CD4-positive, CD25-positive, alpha-beta regulatory T cell (primary cell): ENCODE measurements at regions not wholly inside any gene's neighbourhood (a gene's known extent, or its start where the extent isn't known, plus 50 kb on each side); places are given as distances from the start of the nearest gene placed in this dataset.

ENCODE experiments used
- ATAC-seq, 2 donors: fragments of 150-1000 bp; cut with Tn5 transposase; one replicate each; pipeline ENCODE4 v1.10.0; 2021; ENCODE audit warnings: low read depth in 2 of 2, moderate number of reproducible peaks in 2 of 2, moderate library complexity in 1 of 2
- DNase-seq, 3 donors: peaks; one replicate each; pipeline versions ENCODE4 v3.0.0 to v3.0.0-alpha.2; 2012 to 2022; ENCODE audit warnings: mixed read lengths in 1 of 3
- H3K27ac ChIP-seq: one replicate; pipeline ENCODE4 v1.7.0; 2013; ENCODE audit warnings: mild to moderate bottlenecking, low read length; ENCODE audit not compliant: insufficient read depth, poor library complexity, severe bottlenecking
- H3K27me3 ChIP-seq: one replicate; pipeline ENCODE4 v1.7.0; 2013; ENCODE audit warnings: low read length; ENCODE audit not compliant: control insufficient read depth, insufficient read depth
- H3K36me3 ChIP-seq: one replicate; pipeline ENCODE4 v1.7.0; 2013; ENCODE audit warnings: mild to moderate bottlenecking, low read length, moderate library complexity; ENCODE audit not compliant: control insufficient read depth, insufficient read depth
- H3K4me1 ChIP-seq: 2 replicates; pipeline ENCODE4 v1.7.0; 2013; ENCODE audit warnings: mild to moderate bottlenecking, low read length; ENCODE audit not compliant: insufficient read depth, control insufficient read depth, poor library complexity, severe bottlenecking
- H3K4me3 ChIP-seq: one replicate; pipeline ENCODE4 v1.7.0; 2013; ENCODE audit warnings: low read depth, mild to moderate bottlenecking, low read length, moderate library complexity
- H3K9me3 ChIP-seq, 2 experiments: 1 replicate in 1 of 2; 2 replicates in 1 of 2; pipeline ENCODE4 v1.7.0; 2013; ENCODE audit warnings: low read length in 2 of 2, mild to moderate bottlenecking in 1 of 2, moderate library complexity in 1 of 2; ENCODE audit not compliant: control insufficient read depth in 2 of 2
- H3K27ac Mint-ChIP-seq, 3 donors: one replicate each; pipeline ENCODE4 v1.8.0; 2020 to 2022; ENCODE audit warnings: mild to moderate bottlenecking in 3 of 3, mixed read lengths in 3 of 3, moderate library complexity in 2 of 3
- H3K27me3 Mint-ChIP-seq: one replicate; pipeline ENCODE4 v1.8.0; 2022; ENCODE audit warnings: mild to moderate bottlenecking, mixed read lengths
- H3K36me3 Mint-ChIP-seq: one replicate; pipeline ENCODE4 v1.8.0; 2020; ENCODE audit warnings: mixed read lengths
- H3K4me1 Mint-ChIP-seq, 4 donors: one replicate each; pipeline ENCODE4 v1.8.0; 2020 to 2022; ENCODE audit warnings: mixed read lengths in 4 of 4, mild to moderate bottlenecking in 1 of 4
- H3K4me3 Mint-ChIP-seq, 4 donors: one replicate each; pipeline ENCODE4 v1.8.0; 2020 to 2022; ENCODE audit warnings: mild to moderate bottlenecking in 4 of 4, mixed read lengths in 4 of 4, moderate library complexity in 3 of 4
- H3K9me3 Mint-ChIP-seq, 7 donors: one replicate each; pipeline ENCODE4 v1.8.0; 2020 to 2022; ENCODE audit warnings: mixed read lengths in 7 of 7, mild to moderate bottlenecking in 3 of 7, moderate library complexity in 2 of 7

DNA sequence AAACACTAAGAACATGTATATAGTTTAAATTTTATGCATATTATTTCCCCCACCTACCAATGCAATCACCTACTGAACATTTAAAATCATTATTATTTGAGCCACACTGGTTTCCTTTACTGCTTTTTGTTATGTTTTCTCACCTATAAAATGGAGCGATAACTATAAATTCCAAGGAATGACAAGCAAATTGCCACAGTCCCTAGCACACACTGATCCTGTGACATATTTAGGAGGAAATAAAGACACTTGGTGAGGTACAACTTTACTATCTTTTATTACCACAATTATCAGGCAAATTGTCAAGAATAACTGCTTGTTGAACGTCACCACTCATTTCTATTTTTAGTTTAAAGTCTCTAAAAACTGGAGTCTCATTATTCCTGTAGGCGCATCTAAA, 1693.6 kb downstream of the EFNA5 start:
- no peaks in the 10 kb centered on the region for H3K9me3 ChIP-seq
- DNase-seq (no peak), ATAC-seq (no peak)
- Mint-ChIP-seq H3K9me3 (peaks cover 0 to 10% (median 4%) of the 10 kb centered on the region in 7 donors), H3K4me1 (no peaks in the 10 kb centered on the region), H3K36me3 (no peaks in the 10 kb centered on the region), H3K4me3 (no peak overlapping the region), H3K27ac (no peak overlapping the region), H3K27me3 (no peaks in the 10 kb centered on the region)
- no peaks in the 10 kb centered on the region for H3K36me3 ChIP-seq
- no peaks in the 10 kb centered on the region for H3K27me3 ChIP-seq
- H3K4me1 ChIP-seq: no peaks in the 10 kb centered on the region
- H3K4me3 ChIP-seq: no peak overlapping the region
- no peak overlapping the region for H3K27ac ChIP-seq

DNA sequence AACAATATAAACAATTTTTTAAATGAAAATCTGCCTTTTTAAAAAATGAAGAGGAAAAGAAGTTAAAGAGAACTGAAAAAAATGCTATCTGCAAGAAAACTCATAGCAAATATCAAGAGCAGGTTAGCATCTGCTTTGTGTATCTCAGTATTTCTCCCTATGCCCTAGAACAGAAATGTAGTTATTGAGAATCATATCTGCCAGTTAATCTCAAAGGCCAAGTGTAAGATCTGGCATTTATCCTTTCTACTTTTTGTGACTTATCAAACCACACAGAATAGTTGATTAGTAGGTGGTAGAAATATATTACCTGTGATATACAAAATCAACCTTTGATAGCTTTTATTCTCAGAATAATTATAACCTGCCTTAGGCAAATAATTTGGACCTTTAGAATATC, 1699.8 kb downstream of the EFNA5 start:
- H3K9me3 ChIP-seq: peaks cover 0 to 3% of the 10 kb centered on the region in 2 experiments
- no peaks in the 10 kb centered on the region for H3K4me1 ChIP-seq
- H3K36me3 ChIP-seq: no peaks in the 10 kb centered on the region
- Mint-ChIP-seq H3K9me3 (peaks cover 0 to 23% (median 5%) of the 10 kb centered on the region in 7 donors), H3K27ac (no peak overlapping the region), H3K4me3 (no peak overlapping the region), H3K4me1 (no peaks in the 10 kb centered on the region), H3K27me3 (no peaks in the 10 kb centered on the region), H3K36me3 (no peaks in the 10 kb centered on the region)
- H3K27me3 ChIP-seq: no peaks in the 10 kb centered on the region
- ATAC-seq: no peak
- no peak overlapping the region for H3K27ac ChIP-seq
- no peak for DNase-seq
- H3K4me3 ChIP-seq: no peak overlapping the region

DNA sequence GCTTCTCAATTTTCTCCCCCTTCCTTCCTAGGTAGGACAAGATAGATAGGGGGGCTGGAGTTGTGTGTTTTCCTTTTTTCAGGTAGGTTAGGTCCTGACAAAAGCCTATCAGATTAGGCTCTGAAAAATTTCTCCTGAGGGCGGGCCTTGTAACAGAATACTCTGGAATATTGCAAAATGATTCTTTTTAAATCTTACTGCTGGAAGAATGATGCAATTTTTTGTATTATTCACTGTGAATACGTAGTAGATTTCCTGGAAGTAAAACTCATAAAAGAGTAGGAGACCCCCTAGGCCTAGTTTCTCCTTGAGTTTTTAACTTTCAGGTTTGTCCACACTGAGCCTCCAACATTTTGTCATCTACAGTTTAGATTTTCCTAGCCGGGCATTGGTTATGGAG, 1701.8 kb downstream of the EFNA5 start:
- Histone ChIP-seq H3K27me3 (no peaks in the 10 kb centered on the region), H3K27ac (no peak overlapping the region), H3K9me3 (peaks cover 0 to 3% of the 10 kb centered on the region in 2 experiments), H3K4me1 (no peaks in the 10 kb centered on the region), H3K36me3 (no peaks in the 10 kb centered on the region), H3K4me3 (no peak overlapping the region)
- DNase-seq: no peak
- H3K4me1 Mint-ChIP-seq: no peaks in the 10 kb centered on the region
- no peak overlapping the region for H3K4me3 Mint-ChIP-seq
- no peaks in the 10 kb centered on the region for H3K27me3 Mint-ChIP-seq
- H3K36me3 Mint-ChIP-seq: no peaks in the 10 kb centered on the region
- no peak for ATAC-seq
- peaks cover 0 to 24% (median 5%) of the 10 kb centered on the region in 7 donors for H3K9me3 Mint-ChIP-seq
- H3K27ac Mint-ChIP-seq: no peak overlapping the region

DNA sequence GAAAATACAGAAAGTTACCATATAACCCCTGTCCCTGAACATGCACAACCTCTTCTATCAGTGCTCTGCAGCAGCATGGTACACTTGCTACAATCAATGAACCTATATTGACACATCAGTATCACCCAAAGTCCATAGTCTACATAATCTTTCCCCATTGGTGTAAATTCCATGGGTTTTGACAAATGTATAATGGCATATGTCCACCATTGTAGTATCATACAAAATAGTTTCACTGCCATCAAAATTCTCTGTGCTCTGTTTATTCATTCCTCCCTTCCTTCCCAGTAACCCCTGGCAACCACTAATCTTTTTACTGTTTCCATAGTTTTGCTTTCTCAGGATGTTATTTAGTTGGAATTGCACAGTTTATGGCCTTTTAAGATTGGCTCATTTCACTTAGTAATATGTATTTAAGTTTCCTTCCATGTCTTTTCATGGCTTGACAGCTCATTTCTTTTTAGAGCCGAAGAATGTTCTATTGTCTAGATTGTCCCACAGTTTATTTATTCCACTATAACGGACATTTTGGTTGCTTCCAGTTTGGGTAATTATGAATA, 1707.0 kb downstream of the EFNA5 start:
- H3K9me3 Mint-ChIP-seq: peaks cover 0 to 26% (median 7%) of the 10 kb centered on the region in 7 donors
- H3K27me3 Mint-ChIP-seq: no peaks in the 10 kb centered on the region

DNA sequence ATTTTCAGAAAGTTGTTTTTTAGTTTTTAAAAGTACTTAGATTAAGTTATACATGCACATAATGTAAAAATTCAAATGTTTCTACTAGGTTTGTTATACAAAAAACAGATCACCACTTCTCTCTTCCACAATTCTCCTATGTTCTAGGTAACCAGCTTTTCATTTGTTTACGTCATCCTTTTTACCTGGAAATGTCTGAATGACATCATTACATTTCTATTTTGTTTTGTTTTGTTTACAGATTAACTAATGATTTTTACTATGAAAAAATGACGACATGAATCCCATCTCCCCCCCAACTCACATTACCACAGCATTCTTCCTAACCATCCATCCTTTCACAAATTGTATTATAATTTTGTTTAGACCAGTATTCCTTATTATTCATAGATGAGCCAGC, 1709.2 kb downstream of the EFNA5 start:
- H3K27me3 Mint-ChIP-seq: no peaks in the 10 kb centered on the region
- no peak for DNase-seq

More for the DNA sequence above, 1707.0 kb downstream of the EFNA5 start:
- H3K27ac ChIP-seq: no peak overlapping the region
- H3K27me3 ChIP-seq: no peaks in the 10 kb centered on the region
- Mint-ChIP-seq H3K4me1 (no peaks in the 10 kb centered on the region), H3K27ac (no peak overlapping the region), H3K4me3 (no peak overlapping the region), H3K36me3 (no peaks in the 10 kb centered on the region)
- H3K4me3 ChIP-seq: no peak overlapping the region
- H3K4me1 ChIP-seq: no peaks in the 10 kb centered on the region
- ATAC-seq (no peak), DNase-seq (no peak)
- H3K9me3 ChIP-seq: no peaks in the 10 kb centered on the region
- H3K36me3 ChIP-seq: no peaks in the 10 kb centered on the region

DNA sequence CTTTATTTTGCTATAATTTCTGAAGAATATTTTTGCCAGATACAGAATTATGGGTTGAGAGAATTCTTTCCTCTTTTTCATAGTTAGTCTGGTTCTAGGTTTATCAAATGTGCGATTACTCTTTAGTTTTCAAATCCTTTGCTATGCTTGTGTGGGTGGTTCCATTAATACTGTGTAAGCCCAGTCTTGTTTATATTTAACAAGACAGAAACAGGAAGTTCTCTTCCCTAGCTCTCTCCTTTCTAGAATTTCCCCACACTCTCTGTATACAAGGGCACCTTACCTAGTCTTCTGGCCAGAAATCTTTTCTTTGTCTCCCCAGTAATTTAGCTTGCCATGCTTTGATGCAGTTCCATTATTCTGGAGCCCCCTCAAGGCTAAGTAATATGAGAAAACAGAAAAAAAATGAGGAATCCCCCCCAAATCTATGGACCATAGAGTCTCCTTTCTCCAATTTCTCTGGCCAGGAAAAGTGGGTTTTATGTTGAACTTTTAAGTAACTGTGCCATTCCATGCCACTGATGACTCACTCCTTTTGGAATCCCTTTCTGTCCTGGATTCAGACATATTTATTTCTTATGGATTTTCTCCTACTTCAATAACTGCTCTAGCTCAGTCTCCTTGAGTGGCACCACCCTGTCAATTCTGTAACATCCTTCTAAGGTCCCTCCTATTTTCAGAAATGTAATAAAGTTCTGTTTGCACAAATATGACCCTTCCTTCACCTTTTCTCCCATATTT, 1714.1 kb downstream of the EFNA5 start:
- ATAC-seq: no peak

More for the DNA sequence above, 1709.2 kb downstream of the EFNA5 start:
- H3K4me1 Mint-ChIP-seq: no peaks in the 10 kb centered on the region
- H3K4me3 ChIP-seq: no peak overlapping the region
- ATAC-seq: no peak
- H3K4me1 ChIP-seq: no peaks in the 10 kb centered on the region
- H3K9me3 ChIP-seq: no peaks in the 10 kb centered on the region
- no peak overlapping the region for H3K27ac Mint-ChIP-seq
- H3K9me3 Mint-ChIP-seq: peaks cover 0 to 14% (median 4%) of the 10 kb centered on the region in 7 donors
- H3K36me3 ChIP-seq: no peaks in the 10 kb centered on the region
- H3K36me3 Mint-ChIP-seq: no peaks in the 10 kb centered on the region
- H3K4me3 Mint-ChIP-seq: no peak overlapping the region
- H3K27ac ChIP-seq: no peak overlapping the region
- no peaks in the 10 kb centered on the region for H3K27me3 ChIP-seq

DNA sequence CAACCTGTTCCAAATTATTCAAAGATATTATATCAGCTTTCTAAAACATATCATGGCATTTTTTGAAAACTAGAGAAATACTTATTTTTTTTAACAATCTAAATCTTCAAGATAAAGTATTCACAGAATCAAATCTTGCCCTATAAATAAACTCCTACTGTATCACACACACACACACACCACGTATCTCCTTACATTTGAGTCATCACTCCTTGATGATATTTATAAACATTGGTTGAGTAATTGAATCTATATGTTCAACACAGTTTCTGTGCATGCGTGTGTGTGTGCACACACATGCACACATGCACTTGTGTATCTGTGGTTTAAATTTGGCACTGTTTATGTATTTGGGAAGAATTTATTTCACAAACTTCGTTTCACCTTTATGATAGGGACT, 1716.4 kb downstream of the EFNA5 start:
- Mint-ChIP-seq H3K9me3 (peaks cover 0 to 12% (median 4%) of the 10 kb centered on the region in 7 donors), H3K4me3 (no peak overlapping the region), H3K27me3 (no peaks in the 10 kb centered on the region), H3K27ac (no peak overlapping the region), H3K36me3 (no peaks in the 10 kb centered on the region), H3K4me1 (no peaks in the 10 kb centered on the region)
- no peak overlapping the region for H3K27ac ChIP-seq
- H3K9me3 ChIP-seq: no peaks in the 10 kb centered on the region
- H3K4me1 ChIP-seq: no peaks in the 10 kb centered on the region
- H3K27me3 ChIP-seq: no peaks in the 10 kb centered on the region
- no peaks in the 10 kb centered on the region for H3K36me3 ChIP-seq
- ATAC-seq: no peak
- H3K4me3 ChIP-seq: no peak overlapping the region
- no peak for DNase-seq

More for the DNA sequence above, 1714.1 kb downstream of the EFNA5 start:
- no peaks in the 10 kb centered on the region for H3K9me3 ChIP-seq
- Mint-ChIP-seq H3K27ac (no peak overlapping the region), H3K4me1 (no peaks in the 10 kb centered on the region), H3K27me3 (no peaks in the 10 kb centered on the region), H3K4me3 (no peak overlapping the region), H3K9me3 (peaks cover 1 to 6% (median 4%) of the 10 kb centered on the region in 7 donors), H3K36me3 (no peaks in the 10 kb centered on the region)
- no peaks in the 10 kb centered on the region for H3K27me3 ChIP-seq
- no peaks in the 10 kb centered on the region for H3K4me1 ChIP-seq
- H3K4me3 ChIP-seq: no peak overlapping the region
- H3K36me3 ChIP-seq: no peaks in the 10 kb centered on the region
- no peak overlapping the region for H3K27ac ChIP-seq
- no peak for DNase-seq

DNA sequence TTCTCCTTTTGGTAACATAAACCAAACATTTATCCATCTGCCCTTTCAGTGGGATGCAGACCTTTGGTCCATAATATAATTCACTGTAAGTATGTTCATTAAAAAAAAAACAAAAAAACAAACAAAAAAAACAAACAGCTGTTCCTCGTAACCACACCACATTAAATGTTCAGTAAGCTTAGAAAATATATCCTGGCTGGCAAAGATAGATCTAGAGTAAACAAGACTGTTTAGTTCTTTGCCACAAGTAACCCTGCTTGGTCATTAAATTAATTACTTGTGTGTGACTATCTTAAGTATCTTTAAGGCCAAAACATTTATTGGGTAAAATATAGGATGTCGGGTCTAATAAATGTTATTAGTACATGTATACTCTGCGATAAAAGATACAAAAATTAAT, 1717.1 kb downstream of the EFNA5 start:
- Histone ChIP-seq H3K4me1 (no peaks in the 10 kb centered on the region), H3K4me3 (no peak overlapping the region), H3K36me3 (no peaks in the 10 kb centered on the region), H3K9me3 (no peaks in the 10 kb centered on the region), H3K27ac (no peak overlapping the region), H3K27me3 (no peaks in the 10 kb centered on the region)
- Mint-ChIP-seq H3K9me3 (peaks cover under 1 to 12% (median 4%) of the 10 kb centered on the region in 7 donors), H3K36me3 (no peaks in the 10 kb centered on the region), H3K4me1 (no peaks in the 10 kb centered on the region), H3K27me3 (peaks cover 3% of the 10 kb centered on the region), H3K4me3 (no peak overlapping the region), H3K27ac (no peak overlapping the region)
- DNase-seq (no peak), ATAC-seq (no peak)
